GM21619 (cell line): ENCODE measurements at regions not wholly inside any gene's neighbourhood (a gene's known extent, or its start where the extent isn't known, plus 50 kb on each side); places are given as distances from the start of the nearest gene placed in this dataset.

Experiments
- ATAC-seq: cut with Tn5 transposase; IDR thresholded peaks from one replicate; pipeline ENCODE4 v1.9.1; 2021; ENCODE audit not compliant: unreplicated experiment

DNA sequence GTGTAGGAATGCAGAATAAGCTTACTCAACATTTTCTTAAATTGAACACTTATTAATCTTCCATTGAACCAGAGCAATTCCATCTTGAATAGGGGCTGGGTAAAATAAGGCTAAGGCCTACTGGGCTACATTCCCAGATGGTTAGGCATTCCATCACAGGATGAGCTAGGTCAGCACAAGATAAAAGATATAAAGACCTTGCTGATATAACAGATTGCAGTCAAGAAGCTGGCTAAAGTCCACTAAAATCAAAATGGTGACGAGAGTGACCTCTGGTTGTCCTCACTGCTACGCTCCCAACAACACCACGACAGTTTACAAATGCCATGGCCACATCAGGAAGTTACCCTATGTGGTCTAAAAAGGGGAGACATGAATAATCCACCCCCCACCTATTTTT is 156.1 kb downstream of the NXNL2 start:
- ATAC-seq, result no peak

DNA sequence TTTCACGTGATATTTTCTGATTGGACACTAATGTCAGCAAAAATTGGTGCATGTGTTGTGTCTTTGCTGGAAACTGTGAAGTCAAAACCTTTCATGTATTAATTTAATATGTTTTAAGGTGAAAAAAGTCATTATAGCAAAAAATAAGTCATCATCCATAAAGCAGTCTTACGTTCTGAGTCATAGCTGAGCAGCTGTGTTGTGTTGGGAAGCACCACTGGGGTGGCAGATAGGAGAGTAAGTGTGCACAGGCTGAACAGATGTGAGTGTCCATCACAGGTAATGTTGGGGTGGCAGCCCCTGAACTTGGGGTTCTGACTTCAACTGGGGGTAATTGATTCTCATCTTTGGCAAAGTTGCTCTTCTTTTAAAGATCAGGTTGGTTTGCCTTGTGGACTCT is 156.8 kb downstream of the NXNL2 start:
- no peak for ATAC-seq

DNA sequence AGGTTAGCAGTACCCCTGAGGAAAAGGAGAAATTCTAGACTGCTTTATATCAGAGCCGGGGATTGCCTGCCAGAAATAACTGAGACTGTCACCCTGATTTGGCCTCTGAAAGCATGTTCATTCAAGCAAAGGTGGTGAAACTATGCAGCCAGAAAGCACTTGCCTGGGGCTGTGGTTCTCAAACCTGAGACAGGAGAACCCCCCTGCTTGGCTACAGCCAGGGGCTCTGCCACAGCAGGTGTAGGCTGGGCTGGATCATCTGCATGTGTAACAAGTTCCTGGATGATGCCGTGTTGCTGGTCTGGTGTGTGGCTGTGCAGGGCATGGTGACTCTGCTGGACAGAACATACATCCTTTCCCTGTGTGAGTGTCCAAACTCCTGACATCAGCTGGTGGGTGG is 157.8 kb downstream of the NXNL2 start:
- ATAC-seq, result no peak

DNA sequence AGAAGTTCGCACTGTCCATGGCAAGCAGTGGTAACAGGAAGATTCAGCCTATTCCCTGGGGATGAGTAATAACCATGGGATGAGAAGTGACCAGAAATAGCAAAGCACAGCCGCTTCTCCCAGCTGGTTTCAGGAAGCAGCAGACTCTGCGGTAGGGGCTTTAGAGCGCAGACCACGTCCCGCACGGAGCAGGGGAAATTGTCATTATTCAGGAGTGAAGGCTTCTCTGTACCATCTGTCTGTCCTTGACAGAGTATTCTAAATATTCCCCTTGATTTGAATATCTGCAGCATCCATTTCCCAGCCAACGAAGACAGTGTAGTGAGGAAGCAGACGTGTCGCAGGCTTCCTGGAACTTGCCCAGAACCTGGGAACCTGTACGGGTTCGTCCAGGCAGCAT is 159.6 kb downstream of the NXNL2 start:
- no peak for ATAC-seq

DNA sequence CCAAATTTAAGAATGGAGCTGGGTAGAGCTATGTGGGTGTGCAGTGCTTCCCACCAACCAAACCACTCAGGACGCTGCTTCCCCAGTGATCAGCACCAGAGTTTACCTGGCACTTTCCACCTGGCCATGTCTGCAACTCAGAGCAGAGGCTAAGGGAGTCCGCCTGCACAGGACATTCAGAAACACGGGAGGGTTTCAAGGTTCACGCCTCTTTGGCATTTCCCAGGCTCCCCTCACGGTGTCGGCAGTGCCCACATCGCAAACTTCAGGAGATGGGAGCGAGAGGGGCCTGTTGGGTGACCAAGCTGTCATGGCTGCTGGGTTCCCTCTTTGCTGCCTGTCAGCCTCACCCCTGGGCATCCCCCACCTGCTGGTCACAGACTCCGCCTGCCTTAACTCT is 161.5 kb downstream of the NXNL2 start:
- no peak for ATAC-seq

DNA sequence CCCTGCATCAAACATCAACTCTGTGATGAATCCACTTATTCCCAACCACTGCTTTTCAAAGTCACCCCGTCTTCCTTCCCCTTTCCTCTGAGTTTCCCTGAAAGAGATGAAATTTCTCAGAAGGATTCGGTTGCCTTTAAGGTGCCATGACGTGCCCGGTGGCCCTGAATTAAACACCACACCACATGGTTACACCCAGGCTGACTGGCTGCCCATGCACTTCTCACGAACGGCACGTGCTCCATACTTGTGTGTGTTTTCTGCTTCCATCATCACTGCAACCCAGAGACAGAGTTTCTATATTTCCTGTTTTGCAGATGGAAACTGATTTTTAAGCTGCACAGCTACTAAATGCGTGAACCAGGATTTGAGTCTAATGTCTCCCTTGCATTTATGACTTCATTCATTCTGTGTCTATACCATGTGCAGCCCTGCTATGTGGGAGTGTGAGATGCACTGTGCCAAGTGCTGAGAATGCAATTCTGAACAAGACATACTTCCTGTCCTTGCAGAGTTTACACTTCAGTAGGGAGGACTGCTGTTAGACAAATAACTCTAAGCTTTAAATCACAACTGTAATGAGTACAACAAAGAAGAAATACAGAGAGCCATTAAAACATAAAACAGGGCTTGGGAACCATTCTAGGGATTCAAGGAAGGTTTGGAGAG is 162.9 kb downstream of the NXNL2 start:
- ATAC-seq, result no peak

DNA sequence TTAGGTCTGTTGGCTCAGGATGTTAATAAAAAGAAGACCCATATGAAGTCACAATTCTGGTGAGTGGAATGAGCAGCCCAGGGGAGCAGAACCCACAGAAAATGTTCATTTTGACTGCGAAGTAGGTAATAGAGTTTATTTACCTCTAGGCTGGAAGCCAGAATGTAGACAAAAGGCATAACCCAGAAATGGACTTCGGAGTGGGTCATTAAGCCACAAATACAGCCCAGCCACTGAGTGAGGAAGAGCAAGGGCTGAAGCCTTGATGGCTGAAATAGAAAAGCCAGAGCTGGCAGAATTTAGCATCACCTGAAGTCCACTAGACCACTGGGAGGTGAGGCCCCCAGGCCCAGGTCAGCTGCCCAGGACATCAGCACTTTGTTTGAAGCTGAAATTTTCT is 168.0 kb downstream of the NXNL2 start:
- ATAC-seq, result no peak

DNA sequence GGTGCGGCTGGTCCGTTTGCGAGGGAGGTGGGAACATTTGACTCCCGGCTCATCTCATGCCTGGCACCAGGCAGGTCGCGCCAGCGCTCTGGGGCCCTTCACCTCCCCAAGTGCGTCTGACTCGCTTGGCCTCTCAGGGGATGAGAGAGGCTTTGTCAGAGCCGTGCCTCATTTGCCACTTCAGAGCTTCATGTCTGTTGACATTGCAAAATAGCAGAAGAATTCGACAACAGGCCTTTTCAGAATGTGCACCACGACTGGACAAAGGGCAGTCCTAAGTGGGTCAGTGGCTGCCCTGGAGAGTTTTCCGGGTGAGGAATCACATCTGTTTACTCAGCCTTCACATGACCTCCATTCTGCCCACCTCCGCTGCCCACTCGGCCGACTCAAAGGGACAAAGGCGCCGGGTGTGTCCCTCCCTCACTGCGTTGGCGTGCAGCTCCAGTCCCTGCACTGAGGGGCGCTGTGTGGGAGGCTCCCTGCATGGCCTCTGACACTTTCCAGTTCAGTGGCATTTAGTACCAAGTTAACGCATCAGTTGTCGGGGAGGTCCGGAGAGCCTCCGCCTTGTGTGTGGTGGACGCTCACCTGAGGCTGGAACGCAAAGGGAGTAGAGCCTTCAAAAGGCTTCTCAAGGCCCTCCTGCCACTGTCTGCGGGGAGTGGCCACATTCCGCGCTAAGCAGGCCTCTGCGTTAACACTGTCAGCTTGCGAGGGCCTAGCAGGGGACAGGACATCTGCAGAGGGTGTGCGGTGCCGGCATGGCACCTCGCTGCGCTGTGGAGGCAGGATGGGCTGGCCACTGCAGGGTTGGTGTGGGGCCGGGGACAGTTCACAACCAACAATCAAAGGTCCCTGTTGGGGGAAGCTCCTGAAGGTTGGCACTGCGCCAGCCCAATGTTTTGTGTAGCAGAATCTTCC is 171.5 kb downstream of the NXNL2 start:
- ATAC-seq, result no peak

DNA sequence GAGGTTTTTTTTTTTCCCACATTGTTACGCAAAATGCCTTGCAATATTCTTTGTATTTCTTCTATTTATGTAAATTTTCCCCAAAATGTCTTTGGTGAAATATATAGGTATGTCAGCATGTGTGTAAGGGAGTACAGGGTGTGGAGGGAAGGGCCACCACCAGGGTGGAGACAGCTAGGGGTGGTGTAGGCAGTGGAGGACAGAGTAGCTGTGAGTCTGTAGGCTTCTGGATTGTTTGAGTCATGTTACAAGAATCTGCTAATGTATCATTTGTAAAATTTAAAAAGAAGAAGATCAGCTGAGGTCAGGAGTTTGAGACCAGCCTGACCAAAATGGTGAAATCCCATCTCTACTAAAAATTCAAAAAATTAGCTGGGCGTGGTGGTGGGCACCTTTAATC is 175.5 kb downstream of the NXNL2 start:
- no peak for ATAC-seq

DNA sequence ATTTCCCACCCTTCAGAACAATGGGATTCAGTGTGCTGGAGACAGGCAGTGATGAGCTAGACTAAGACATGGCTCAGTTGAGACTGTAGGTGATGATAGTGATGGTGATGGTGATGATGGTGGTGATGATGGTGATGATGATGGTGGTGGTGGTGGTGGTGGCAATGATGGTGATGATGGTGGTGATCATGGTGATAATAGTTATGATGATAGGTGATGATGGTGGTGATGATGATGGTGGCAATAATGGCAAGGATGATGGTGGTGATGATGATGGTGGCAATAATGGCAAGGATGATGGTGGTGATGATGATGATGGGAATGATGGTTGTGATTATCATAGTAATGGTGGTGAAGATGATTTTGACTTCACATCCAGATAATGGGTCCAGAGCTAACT is 176.7 kb downstream of the NXNL2 start:
- no peak for ATAC-seq

DNA sequence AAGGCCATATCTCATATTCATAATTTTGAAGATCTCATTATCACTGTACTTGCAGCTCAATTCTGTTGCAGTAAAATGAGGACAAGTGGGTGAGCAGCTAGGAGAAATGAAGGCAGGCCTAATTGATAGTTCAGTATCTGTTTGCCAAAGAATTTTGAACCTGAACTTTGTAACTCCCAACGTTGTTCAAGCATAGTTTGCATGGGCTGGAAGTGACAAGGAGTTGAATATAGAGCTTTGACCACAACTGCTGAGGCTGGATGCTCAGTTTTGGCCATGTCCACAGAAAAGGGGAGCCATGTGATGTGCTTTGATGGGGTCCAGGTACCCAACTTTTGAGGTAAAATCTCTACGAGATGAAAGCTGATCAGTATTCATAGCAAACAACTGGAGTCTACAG is 177.5 kb downstream of the NXNL2 start:
- ATAC-seq, result no peak

DNA sequence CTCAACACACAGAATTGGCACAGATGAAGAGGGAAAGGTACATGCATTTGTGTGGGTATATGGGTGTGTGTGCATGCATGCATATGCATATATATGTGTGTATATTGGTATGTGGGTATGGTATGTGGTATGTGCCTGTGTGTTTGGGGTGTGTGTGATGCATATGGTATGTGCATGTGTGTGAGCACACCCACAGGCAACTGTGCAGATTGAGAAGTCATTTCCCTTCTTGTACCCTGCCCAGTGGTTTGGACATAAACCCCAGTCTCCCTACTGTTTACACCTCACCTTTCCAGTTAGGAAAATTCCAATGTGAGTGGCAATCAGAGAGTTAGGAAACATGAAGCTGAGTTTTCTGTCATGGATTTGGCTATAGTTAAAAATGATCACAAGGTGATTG is 178.0 kb downstream of the NXNL2 start:
- ATAC-seq, result no peak

DNA sequence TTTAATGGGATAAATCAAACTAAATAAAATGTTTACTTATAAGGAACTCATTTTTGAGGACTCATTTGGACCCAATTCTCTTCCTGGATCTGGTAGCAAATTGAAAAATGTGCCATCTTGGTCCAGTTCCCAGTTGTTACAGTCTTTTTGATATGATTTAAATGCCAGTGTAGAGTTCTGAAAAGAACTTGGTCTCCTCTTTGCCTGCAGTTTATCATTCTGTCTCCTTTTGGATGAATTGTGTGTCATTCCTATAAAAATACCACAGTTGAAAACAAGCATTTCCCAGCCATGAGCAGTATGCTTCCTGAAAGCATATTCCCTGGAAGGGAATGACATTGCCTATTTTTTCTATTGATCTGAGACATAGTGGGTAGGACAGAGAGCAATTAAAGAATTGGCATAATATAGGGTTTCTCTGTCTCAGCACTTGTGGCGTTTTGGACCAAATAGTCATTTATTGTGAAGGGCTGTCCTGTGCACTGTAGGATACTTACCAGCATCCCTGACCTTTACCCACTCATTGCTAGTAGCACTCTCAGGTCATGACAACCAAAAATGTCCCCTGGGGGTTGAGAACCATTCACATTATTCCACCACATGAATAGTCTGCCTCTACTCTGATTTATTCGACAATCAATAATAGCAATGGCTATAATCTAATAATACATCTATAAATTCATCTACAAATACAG is 181.8 kb downstream of the NXNL2 start:
- no peak for ATAC-seq

DNA sequence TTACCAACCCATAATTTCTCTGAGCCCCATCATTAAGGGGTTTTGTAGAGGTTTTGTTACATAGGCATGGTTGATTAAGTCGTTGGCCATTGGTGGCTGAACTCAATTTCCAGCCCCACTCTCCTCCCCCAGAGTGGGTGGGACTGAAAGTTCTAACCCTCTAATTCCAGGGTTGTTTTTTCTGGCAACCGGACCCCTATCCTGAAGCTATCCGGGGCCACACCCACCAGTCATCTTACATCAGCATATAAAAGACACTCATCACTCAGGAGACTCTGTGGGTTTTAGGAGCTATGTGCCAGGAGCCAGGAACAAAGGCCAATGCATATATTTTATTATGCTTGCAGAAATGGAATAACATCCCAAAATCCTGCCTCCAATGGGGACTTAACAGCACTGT is 186.0 kb downstream of the NXNL2 start:
- ATAC-seq, result no peak

DNA sequence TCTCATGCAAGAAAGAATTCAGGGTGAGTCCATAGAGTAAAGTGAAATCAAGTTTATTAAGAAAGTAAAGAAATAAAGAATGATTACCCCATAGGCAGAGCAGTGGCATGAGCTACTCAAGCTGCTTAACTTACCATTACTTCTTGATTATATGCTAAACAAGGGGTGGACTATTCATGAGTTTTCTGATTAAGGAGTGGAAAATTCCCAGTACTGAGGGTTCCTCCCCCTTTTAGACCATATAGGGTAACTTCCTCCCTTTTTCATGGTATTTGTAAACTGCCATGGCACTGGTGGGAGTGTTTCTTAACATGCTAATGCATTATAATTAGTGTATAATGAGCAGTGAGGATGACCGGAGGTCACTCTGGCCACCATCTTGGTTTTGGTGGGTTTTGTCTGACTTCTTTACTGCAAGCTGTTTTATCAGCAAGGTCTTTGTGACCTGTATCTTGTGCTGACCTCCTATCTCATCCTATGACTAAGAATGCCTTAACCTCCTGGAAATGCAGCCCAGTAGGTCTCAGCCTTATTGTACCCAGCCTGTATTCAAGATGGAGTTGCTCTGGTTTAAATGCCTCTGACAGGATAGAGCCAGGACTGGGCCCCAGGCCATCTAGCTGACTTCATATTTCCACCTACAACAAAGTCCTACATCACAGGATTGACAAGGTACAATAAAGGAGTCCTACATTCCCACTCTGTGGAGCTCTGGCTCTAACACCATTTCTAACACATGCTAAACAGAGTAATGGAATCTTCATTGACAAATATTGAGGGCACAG is 186.7 kb downstream of the NXNL2 start:
- ATAC-seq, result no peak

DNA sequence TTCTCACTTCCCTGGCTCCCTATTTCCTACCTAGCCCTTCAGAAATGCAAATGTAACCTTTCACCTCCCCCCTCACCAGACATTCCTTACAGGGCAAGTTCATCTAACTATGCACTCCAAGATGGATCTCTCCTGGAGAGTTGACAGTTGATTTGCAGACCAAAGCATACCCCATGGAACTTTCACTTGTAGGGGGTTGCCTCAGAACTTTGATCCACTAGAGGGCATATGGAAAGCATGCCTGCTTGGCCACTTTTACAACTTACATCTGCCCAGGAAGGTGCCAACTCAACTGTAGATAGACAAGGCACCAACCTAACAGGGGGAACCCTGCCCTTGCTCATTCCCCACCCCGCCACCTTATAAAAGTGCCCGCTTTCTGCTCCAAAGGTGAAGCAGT is 187.8 kb downstream of the NXNL2 start:
- no peak for ATAC-seq

DNA sequence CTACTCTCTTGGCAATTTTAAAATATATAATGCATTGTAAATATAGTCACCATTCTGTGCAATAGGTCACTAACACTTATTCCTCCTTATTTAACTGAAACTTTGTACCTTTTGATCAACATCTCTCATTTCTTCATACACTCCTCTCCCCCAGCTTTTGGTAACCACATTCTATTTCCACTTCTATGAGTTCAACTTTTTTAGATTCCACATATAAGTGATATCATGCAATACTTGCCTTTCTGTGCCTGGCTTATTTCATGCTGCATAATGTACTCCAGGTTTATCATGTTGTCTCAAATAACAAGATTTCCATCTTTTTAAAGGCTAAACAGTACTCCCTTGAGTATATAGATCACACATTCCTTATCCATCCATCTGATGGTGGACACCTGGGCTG is 188.8 kb downstream of the NXNL2 start:
- ATAC-seq, result no peak

DNA sequence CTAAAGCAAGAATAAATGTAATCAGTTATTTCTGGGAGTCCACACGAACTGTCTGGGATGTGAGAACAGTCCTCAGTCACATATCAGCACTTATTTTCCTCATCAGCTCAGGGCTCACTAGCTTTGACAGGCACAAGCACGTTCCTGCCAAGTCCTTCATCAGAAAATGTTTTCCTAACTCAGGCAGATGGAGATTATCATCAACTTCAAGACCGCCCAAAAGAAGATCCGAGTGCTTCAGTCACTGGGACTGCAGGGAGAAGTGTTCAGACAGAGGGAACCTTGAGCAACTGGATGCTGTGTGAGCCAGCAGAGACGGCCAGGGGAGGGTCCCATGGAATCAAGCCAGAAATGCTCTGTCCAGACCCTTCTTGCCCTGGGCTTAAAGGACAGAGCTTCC is 189.4 kb downstream of the NXNL2 start:
- no peak for ATAC-seq

DNA sequence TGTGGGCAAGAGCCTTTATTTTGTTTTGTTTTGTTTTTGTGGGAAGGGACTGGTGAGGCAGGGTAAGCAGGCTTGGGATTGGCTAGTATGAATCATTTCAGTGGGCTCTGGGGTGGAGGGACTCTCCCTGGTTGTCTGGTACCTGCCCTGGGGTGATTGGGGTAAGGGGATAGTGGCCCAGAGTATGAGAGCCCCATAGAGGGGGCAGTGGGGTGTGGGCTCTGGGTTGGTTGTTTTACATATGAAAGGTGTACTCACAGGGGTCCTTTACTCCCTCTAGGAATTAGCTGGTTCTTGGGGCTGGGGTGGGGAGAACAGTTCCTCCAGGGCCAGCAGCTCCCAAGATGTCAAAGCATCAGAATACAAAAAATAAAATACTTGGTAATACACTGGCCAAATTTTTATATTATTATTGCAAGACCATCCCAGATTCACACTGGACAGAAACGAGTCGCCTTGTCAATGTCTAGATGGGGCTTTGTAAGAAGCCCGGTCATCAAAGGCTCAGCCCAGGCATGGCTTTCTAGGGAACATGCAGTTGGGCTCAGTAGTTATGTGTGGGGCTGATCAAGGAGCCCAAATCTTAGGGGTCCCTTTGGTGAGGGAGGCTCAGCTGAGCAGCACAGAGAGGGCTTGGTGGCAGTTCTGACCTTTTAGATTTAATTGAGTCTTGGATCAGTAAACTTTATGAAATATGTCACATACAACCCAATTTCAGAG is 190.5 kb downstream of the NXNL2 start:
- no peak for ATAC-seq

DNA sequence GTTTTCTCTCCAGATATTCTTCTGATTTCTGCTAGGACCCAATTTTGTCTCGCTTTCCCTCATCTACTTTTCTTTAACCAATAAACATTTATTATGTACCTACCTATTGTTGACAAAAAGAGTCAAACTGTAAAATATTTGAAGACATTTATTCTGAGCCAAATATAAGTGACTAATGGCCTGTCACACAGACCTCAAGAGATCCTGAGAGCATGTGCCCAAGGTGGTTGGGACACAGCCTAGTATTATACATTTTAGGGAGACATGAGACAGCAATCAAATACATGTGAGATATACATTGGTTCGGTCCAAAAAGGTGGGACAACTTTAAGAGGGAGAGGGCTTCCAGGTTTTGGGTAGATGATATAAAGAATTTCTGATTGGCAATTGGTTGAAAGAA is 191.8 kb downstream of the NXNL2 start:
- no peak for ATAC-seq

DNA sequence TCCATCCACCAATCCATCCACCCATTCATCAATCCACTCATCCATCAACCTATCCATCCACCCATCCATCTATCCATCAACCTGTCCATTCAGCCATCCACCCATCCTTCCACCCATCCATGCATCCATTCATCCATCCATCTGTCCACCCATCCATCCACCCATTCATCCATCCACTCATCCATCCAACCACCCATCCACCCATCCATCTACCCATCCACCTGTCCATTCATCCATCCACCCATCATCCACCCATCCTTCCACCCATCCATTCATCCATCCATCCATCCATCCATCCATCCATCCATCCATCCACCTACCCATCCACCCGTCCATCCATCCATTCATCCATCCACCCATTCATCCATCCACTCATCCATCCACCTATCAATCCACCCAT is 195.8 kb downstream of the NXNL2 start:
- no peak for ATAC-seq
